ENCODE measurements at regions not wholly inside any gene's neighbourhood (a gene's known extent, or its start where the extent isn't known, plus 50 kb on each side); places are given as distances from the start of the nearest gene placed in this dataset.

DNA sequence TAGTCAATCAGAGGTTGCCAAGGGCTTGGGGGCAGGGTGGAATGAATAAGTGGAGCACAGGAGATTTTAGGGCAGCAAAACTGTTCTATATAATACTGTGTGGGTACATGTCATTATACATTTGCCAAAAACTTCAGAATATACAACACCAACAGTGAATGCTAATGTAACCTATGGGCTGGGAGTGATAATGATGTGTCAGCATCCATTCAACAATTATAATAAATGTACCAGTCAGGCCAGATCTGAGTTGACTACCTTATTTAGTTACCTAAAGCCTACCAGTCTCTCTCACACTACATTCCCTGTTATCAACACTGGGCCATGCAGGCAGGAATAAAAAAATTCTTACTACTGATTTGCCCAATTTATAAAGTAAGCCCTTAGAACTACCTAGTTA, 884.5 kb downstream of the TLE1 start:
- TF ChIP-seq, protein P1, sequence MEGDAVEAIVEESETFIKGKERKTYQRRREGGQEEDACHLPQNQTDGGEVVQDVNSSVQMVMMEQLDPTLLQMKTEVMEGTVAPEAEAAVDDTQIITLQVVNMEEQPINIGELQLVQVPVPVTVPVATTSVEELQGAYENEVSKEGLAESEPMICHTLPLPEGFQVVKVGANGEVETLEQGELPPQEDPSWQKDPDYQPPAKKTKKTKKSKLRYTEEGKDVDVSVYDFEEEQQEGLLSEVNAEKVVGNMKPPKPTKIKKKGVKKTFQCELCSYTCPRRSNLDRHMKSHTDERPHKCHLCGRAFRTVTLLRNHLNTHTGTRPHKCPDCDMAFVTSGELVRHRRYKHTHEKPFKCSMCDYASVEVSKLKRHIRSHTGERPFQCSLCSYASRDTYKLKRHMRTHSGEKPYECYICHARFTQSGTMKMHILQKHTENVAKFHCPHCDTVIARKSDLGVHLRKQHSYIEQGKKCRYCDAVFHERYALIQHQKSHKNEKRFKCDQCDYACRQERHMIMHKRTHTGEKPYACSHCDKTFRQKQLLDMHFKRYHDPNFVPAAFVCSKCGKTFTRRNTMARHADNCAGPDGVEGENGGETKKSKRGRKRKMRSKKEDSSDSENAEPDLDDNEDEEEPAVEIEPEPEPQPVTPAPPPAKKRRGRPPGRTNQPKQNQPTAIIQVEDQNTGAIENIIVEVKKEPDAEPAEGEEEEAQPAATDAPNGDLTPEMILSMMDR (IDR thresholded peaks at IDR 0.05 in 2 of 3, conservative IDR thresholded peaks at IDR 0.05 in 1 of 3; ENCODE audit: control insufficient read depth in 2 of 3, extremely low read depth in 1 of 3, insufficient read depth in 1 of 3, low read depth in 3 of 3, low read length in 3 of 3), result no peak
- no peak for TF ChIP-seq JUND (IDR thresholded peaks at IDR 0.05; ENCODE audit: low read depth, low read length)
- TF ChIP-seq, protein P2, sequence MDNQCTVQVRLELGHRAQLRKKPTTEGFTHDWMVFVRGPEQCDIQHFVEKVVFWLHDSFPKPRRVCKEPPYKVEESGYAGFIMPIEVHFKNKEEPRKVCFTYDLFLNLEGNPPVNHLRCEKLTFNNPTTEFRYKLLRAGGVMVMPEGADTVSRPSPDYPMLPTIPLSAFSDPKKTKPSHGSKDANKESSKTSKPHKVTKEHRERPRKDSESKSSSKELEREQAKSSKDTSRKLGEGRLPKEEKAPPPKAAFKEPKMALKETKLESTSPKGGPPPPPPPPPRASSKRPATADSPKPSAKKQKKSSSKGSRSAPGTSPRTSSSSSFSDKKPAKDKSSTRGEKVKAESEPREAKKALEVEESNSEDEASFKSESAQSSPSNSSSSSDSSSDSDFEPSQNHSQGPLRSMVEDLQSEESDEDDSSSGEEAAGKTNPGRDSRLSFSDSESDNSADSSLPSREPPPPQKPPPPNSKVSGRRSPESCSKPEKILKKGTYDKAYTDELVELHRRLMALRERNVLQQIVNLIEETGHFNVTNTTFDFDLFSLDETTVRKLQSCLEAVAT (IDR thresholded peaks at IDR 0.05), result no peak
- TF ChIP-seq POLR2A (IDR thresholded peaks at IDR 0.05; ENCODE audit: low read depth, low read length), result no peak
- no peak for TF ChIP-seq GABPA (IDR thresholded peaks at IDR 0.05; ENCODE audit: low read depth)
- no peak for TF ChIP-seq POLR2AphosphoS5 (IDR thresholded peaks at IDR 0.05; ENCODE audit: low read length)
- no peak for TF ChIP-seq GATAD2B (conservative IDR thresholded peaks at IDR 0.05; ENCODE audit: low read depth)
- no peak for TF ChIP-seq ELK1 (IDR thresholded peaks at IDR 0.05; ENCODE audit: low read depth, low read length)

All from GM12878 (cell line).